Skeletal muscle tissue (tissue), 3 donors: ENCODE measurements at regions not wholly inside any gene's neighbourhood (a gene's known extent, or its start where the extent isn't known, plus 50 kb on each side); places are given as distances from the start of the nearest gene placed in this dataset.

ENCODE experiments used
- H3K27ac ChIP-seq: one replicate; pipeline ENCODE4 v1.7.0; 2013; ENCODE audit warnings: mild to moderate bottlenecking, low read depth, low read length, inconsistent platforms
- H3K27me3 ChIP-seq, 3 donors: one replicate each; pipeline ENCODE4 v1.7.0; 2013; ENCODE audit warnings: low read length in 3 of 3; ENCODE audit not compliant: control insufficient read depth in 3 of 3, insufficient read depth in 3 of 3
- H3K36me3 ChIP-seq, 3 donors: one replicate each; pipeline ENCODE4 v1.7.0; 2013; ENCODE audit warnings: low read length in 3 of 3; ENCODE audit not compliant: control insufficient read depth in 3 of 3, insufficient read depth in 3 of 3
- H3K4me1 ChIP-seq, 3 donors: one replicate each; pipeline ENCODE4 v1.7.0; 2013; ENCODE audit warnings: low read length in 3 of 3, mild to moderate bottlenecking in 3 of 3; ENCODE audit not compliant: control insufficient read depth in 3 of 3, insufficient read depth in 3 of 3
- H3K4me3 ChIP-seq, 3 donors: one replicate each; pipeline ENCODE4 v1.7.0; 2013; ENCODE audit warnings: low read length in 3 of 3
- H3K9ac ChIP-seq, 3 donors: one replicate each; pipeline ENCODE4 v1.7.0; 2013; ENCODE audit warnings: low read length in 3 of 3, mild to moderate bottlenecking in 3 of 3, moderate library complexity in 2 of 3, low read depth in 1 of 3
- H3K9me3 ChIP-seq, 3 donors: one replicate each; pipeline ENCODE4 v1.7.0; 2013; ENCODE audit warnings: low read length in 3 of 3; ENCODE audit not compliant: control insufficient read depth in 3 of 3
- donor health status: Osteomylitis.

- Histone ChIP-seq H3K9me3 (no peaks in the 10 kb centered on the region), H3K4me3 (no peak overlapping the region), H3K27me3 (no peaks in the 10 kb centered on the region), H3K36me3 (no peaks in the 10 kb centered on the region), H3K4me1 (peaks cover 3 to 4% (median 4%) of the 10 kb centered on the region in 3 donors), H3K9ac (no peak overlapping the region), H3K27ac (no peak overlapping the region)
Measured at GRCh38 chr6:122066200-122066599, 333.3 kb upstream of the HSF2 start.

GRCh38 chr6:122068291-122068769 lies 331.1 kb upstream of the HSF2 start:
- H3K4me3 ChIP-seq, result no peak overlapping the region
- no peaks in the 10 kb centered on the region for H3K36me3 ChIP-seq
- peaks cover 3 to 4% (median 4%) of the 10 kb centered on the region in 3 donors for H3K4me1 ChIP-seq
- no peaks in the 10 kb centered on the region for H3K27me3 ChIP-seq
- no peak overlapping the region for H3K9ac ChIP-seq
- no peak overlapping the region for H3K27ac ChIP-seq
- H3K9me3 ChIP-seq, result no peaks in the 10 kb centered on the region

GRCh38 chr6:122069932-122070331 lies 329.5 kb upstream of the HSF2 start:
- no peak overlapping the region for H3K9ac ChIP-seq
- peaks cover 3 to 4% (median 4%) of the 10 kb centered on the region in 3 donors for H3K4me1 ChIP-seq
- no peak overlapping the region for H3K27ac ChIP-seq
- H3K36me3 ChIP-seq, result no peaks in the 10 kb centered on the region
- no peak overlapping the region for H3K4me3 ChIP-seq
- no peaks in the 10 kb centered on the region for H3K27me3 ChIP-seq
- no peaks in the 10 kb centered on the region for H3K9me3 ChIP-seq

- H3K27ac ChIP-seq, result no peak overlapping the region
- H3K4me3 ChIP-seq, result no peak overlapping the region
- H3K4me1 ChIP-seq, result peaks cover 3 to 4% (median 4%) of the 10 kb centered on the region in 3 donors
- H3K27me3 ChIP-seq, result no peaks in the 10 kb centered on the region
- no peaks in the 10 kb centered on the region for H3K36me3 ChIP-seq
- no peak overlapping the region for H3K9ac ChIP-seq
- H3K9me3 ChIP-seq, result no peaks in the 10 kb centered on the region
Measured at GRCh38 chr6:122072014-122072647, 327.3 kb upstream of the HSF2 start.

- no peaks in the 10 kb centered on the region for H3K4me1 ChIP-seq
- no peak overlapping the region for H3K4me3 ChIP-seq
- H3K27ac ChIP-seq, result no peak overlapping the region
- no peaks in the 10 kb centered on the region for H3K36me3 ChIP-seq
- no peak overlapping the region for H3K9ac ChIP-seq
- H3K27me3 ChIP-seq, result no peaks in the 10 kb centered on the region
- no peaks in the 10 kb centered on the region for H3K9me3 ChIP-seq
Measured at GRCh38 chr6:122075084-122075838, 324.2 kb upstream of the HSF2 start.

GRCh38 chr6:122075917-122076316 lies 323.5 kb upstream of the HSF2 start:
- no peak overlapping the region for H3K27ac ChIP-seq

GRCh38 chr6:122077603-122078002 lies 321.8 kb upstream of the HSF2 start:
- H3K4me3 ChIP-seq, result no peak overlapping the region
- H3K36me3 ChIP-seq, result no peaks in the 10 kb centered on the region
- H3K9me3 ChIP-seq, result no peaks in the 10 kb centered on the region
- H3K4me1 ChIP-seq, result no peaks in the 10 kb centered on the region
- H3K27me3 ChIP-seq, result no peaks in the 10 kb centered on the region
- H3K27ac ChIP-seq, result no peak overlapping the region
- H3K9ac ChIP-seq, result no peak overlapping the region

More at GRCh38 chr6:122075917-122076316, 323.5 kb upstream of the HSF2 start:
- Histone ChIP-seq H3K4me1 (no peaks in the 10 kb centered on the region), H3K9me3 (no peaks in the 10 kb centered on the region), H3K9ac (no peak overlapping the region), H3K4me3 (no peak overlapping the region), H3K27me3 (no peaks in the 10 kb centered on the region), H3K36me3 (no peaks in the 10 kb centered on the region)

GRCh38 chr6:122078481-122078880 lies 321.0 kb upstream of the HSF2 start:
- Histone ChIP-seq H3K9me3 (no peaks in the 10 kb centered on the region), H3K9ac (no peak overlapping the region), H3K4me3 (no peak overlapping the region), H3K4me1 (no peaks in the 10 kb centered on the region), H3K27me3 (no peaks in the 10 kb centered on the region), H3K36me3 (no peaks in the 10 kb centered on the region), H3K27ac (no peak overlapping the region)

- Histone ChIP-seq H3K9ac (no peak overlapping the region), H3K27ac (no peak overlapping the region), H3K27me3 (no peaks in the 10 kb centered on the region), H3K36me3 (no peaks in the 10 kb centered on the region), H3K4me3 (no peak overlapping the region), H3K4me1 (no peaks in the 10 kb centered on the region), H3K9me3 (no peaks in the 10 kb centered on the region)
Measured at GRCh38 chr6:122079916-122080315, 319.5 kb upstream of the HSF2 start.

- no peak overlapping the region for H3K4me3 ChIP-seq
Measured at GRCh38 chr6:122081921-122082320, 317.5 kb upstream of the HSF2 start.

More at GRCh38 chr6:122081921-122082320, 317.5 kb upstream of the HSF2 start:
- no peaks in the 10 kb centered on the region for H3K27me3 ChIP-seq
- no peak overlapping the region for H3K27ac ChIP-seq
- H3K9ac ChIP-seq, result no peak overlapping the region
- no peaks in the 10 kb centered on the region for H3K9me3 ChIP-seq
- no peaks in the 10 kb centered on the region for H3K4me1 ChIP-seq
- no peaks in the 10 kb centered on the region for H3K36me3 ChIP-seq
